ENCODE measurements at regions not wholly inside any gene's neighbourhood (a gene's known extent, or its start where the extent isn't known, plus 50 kb on each side); places are given as distances from the start of the nearest gene placed in this dataset.

GRCh38 chr2:212841460-212841859, 302.9 kb upstream of the ERBB4 start:
- TF ChIP-seq CTCF (IDR thresholded peaks at IDR 0.05; ENCODE audit: low read depth, low read length), result no peak
- H3K4me3 ChIP-seq (replicated peaks in 1 of 2; ENCODE audit: low read depth in 2 of 2, low read length in 2 of 2), result no peak overlapping the region
- no peak for DNase-seq (ENCODE audit: low read depth in 2 of 2)

- TF ChIP-seq CTCF (IDR thresholded peaks at IDR 0.05; ENCODE audit: low read depth, low read length), result no peak
- H3K4me3 ChIP-seq (replicated peaks in 1 of 2; ENCODE audit: low read depth in 2 of 2, low read length in 2 of 2), result no peak overlapping the region
- DNase-seq (ENCODE audit: low read depth in 2 of 2), result no peak
Observed at GRCh38 chr2:212832211-212833195, 293.9 kb upstream of the ERBB4 start.

- no peak for DNase-seq (ENCODE audit: low read depth in 2 of 2)
- no peak overlapping the region for H3K4me3 ChIP-seq (replicated peaks in 1 of 2; ENCODE audit: low read depth in 2 of 2, low read length in 2 of 2)
- TF ChIP-seq CTCF (IDR thresholded peaks at IDR 0.05; ENCODE audit: low read depth, low read length), result no peak
Observed at GRCh38 chr2:212831671-212832199, 293.1 kb upstream of the ERBB4 start.

GRCh38 chr2:212816267-212816666, 277.7 kb upstream of the ERBB4 start:
- no peak for DNase-seq (ENCODE audit: low read depth in 2 of 2)
- no peak for TF ChIP-seq CTCF (IDR thresholded peaks at IDR 0.05; ENCODE audit: low read depth, low read length)
- no peak overlapping the region for H3K4me3 ChIP-seq (replicated peaks in 1 of 2; ENCODE audit: low read depth in 2 of 2, low read length in 2 of 2)

GRCh38 chr2:212815453-212815852, 276.9 kb upstream of the ERBB4 start:
- H3K4me3 ChIP-seq (replicated peaks in 1 of 2; ENCODE audit: low read depth in 2 of 2, low read length in 2 of 2), result no peak overlapping the region
- TF ChIP-seq CTCF (IDR thresholded peaks at IDR 0.05; ENCODE audit: low read depth, low read length), result no peak
- DNase-seq (ENCODE audit: low read depth in 2 of 2), result no peak

- no peak overlapping the region for H3K4me3 ChIP-seq (replicated peaks in 1 of 2; ENCODE audit: low read depth in 2 of 2, low read length in 2 of 2)
- no peak for TF ChIP-seq CTCF (IDR thresholded peaks at IDR 0.05; ENCODE audit: low read depth, low read length)
- no peak for DNase-seq (ENCODE audit: low read depth in 2 of 2)
Observed at GRCh38 chr2:212814941-212815340, 276.3 kb upstream of the ERBB4 start.
